IMR-90 (cell line): ENCODE measurements at regions not wholly inside any gene's neighbourhood (a gene's known extent, or its start where the extent isn't known, plus 50 kb on each side); places are given as distances from the start of the nearest gene placed in this dataset.

Experiments used
- CHD1 ChIP-seq: IDR thresholded peaks from 2 replicates; pipeline ENCODE4 v1.6.1; 2012; ENCODE audit warnings: low read depth, low read length, improper control_type of control experiment
- MXI1 ChIP-seq: IDR thresholded peaks from 2 replicates; pipeline ENCODE4 v1.6.1; 2012; ENCODE audit warnings: low read depth, mild to moderate bottlenecking, low read length, moderate library complexity, borderline replicate concordance
- NFE2L2 ChIP-seq: fragments of 150-350 bp; IDR thresholded peaks from 2 replicates; pipeline ENCODE4 v1.6.1; 2016; ENCODE audit warnings: low read depth, mild to moderate bottlenecking, low read length
- POLR2A ChIP-seq: IDR thresholded peaks from 2 replicates; pipeline ENCODE4 v1.6.1; 2012; ENCODE audit warnings: mild to moderate bottlenecking, low read depth, low read length
- RAD21 ChIP-seq: IDR thresholded peaks from 2 replicates; pipeline ENCODE4 v1.6.1; 2012; ENCODE audit warnings: low read length, improper control_type of control experiment
- RFX5 ChIP-seq: IDR thresholded peaks from 2 replicates; pipeline ENCODE4 v1.8.0; 2012; ENCODE audit warnings: low read depth, mild to moderate bottlenecking, low read length, moderate library complexity
- TF ChIP-seq, protein P1 (sequence below): conservative IDR thresholded peaks from 2 replicates; pipeline ENCODE4 v1.5.1; 2012; ENCODE audit warnings: mild to moderate bottlenecking, low read depth, low read length, improper control_type of control experiment

DNA sequence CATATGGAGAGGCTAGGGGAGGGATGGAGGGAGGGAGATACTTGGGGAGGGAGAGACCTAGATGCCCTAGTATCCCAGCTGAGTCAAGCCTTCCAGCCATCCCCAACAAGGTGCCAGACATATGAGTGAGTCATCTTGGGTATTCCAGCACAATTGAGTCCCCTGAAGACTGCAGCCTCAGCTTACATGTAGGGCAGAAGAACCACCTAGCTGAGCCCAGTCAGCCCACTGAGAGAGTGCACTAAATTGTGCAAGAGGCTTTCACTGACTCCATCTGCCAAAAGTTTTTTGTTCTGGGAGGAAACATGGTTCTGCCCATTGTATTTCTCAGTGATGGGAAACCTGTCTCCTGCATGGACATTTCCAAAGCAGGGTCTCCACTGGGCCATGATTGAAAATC, 76.4 kb downstream of the FOXD2 start:
- TF ChIP-seq, protein P1, sequence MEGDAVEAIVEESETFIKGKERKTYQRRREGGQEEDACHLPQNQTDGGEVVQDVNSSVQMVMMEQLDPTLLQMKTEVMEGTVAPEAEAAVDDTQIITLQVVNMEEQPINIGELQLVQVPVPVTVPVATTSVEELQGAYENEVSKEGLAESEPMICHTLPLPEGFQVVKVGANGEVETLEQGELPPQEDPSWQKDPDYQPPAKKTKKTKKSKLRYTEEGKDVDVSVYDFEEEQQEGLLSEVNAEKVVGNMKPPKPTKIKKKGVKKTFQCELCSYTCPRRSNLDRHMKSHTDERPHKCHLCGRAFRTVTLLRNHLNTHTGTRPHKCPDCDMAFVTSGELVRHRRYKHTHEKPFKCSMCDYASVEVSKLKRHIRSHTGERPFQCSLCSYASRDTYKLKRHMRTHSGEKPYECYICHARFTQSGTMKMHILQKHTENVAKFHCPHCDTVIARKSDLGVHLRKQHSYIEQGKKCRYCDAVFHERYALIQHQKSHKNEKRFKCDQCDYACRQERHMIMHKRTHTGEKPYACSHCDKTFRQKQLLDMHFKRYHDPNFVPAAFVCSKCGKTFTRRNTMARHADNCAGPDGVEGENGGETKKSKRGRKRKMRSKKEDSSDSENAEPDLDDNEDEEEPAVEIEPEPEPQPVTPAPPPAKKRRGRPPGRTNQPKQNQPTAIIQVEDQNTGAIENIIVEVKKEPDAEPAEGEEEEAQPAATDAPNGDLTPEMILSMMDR: no peak
- TF ChIP-seq CHD1: no peak
- TF ChIP-seq MXI1: no peak
- no peak for TF ChIP-seq NFE2L2
- no peak for TF ChIP-seq RAD21
- no peak for TF ChIP-seq POLR2A
- TF ChIP-seq RFX5: no peak
